ENCODE measurements at regions not wholly inside any gene's neighbourhood (a gene's known extent, or its start where the extent isn't known, plus 50 kb on each side); places are given as distances from the start of the nearest gene placed in this dataset.

DNA sequence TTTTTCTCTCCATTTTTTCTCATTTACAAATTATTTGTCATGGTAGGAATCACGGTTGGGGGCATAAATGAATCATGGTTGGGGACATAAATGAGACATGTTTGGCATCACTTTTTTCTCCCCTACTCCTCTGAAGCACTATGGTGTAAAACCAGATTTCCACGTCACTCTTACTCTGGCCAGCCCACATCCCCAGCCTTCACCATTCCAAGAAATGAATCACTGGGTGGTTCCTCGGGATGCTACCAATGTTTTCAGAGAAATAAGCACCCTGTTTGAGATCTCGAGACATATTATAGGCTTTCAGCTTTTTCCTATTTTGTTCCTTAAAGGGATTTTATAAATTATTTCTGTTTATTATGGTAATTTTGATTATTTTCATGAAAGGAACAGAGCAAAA, 155.0 kb upstream of the SLC8A1 start:
- H3K36me3 Mint-ChIP-seq: no peaks in the 10 kb centered on the region
- H3K27ac Mint-ChIP-seq: no peak overlapping the region
- H3K4me1 Mint-ChIP-seq: no peaks in the 10 kb centered on the region
- DNase-seq: no peak
- no peak overlapping the region for H3K4me3 Mint-ChIP-seq
- H3K27me3 Mint-ChIP-seq (ENCODE audit: low read depth in 3 of 3): peaks cover 0 to 2% (median 0%) of the 10 kb centered on the region in 3 donors
- H3K9me3 Mint-ChIP-seq: peaks cover 0 to 23% (median 10%) of the 10 kb centered on the region in 6 donors

- DNase-seq: no peak
- Mint-ChIP-seq H3K4me1 (no peaks in the 10 kb centered on the region), H3K27ac (no peak overlapping the region), H3K27me3 (ENCODE audit: low read depth in 3 of 3) (peaks cover 0 to 2% (median 2%) of the 10 kb centered on the region in 3 donors), H3K9me3 (peaks cover 0 to 35% (median 7%) of the 10 kb centered on the region in 6 donors), H3K36me3 (no peaks in the 10 kb centered on the region), H3K4me3 (no peak overlapping the region)
Measured at GRCh38 chr2:40611196-40611595, 159.3 kb upstream of the SLC8A1 start.

DNA sequence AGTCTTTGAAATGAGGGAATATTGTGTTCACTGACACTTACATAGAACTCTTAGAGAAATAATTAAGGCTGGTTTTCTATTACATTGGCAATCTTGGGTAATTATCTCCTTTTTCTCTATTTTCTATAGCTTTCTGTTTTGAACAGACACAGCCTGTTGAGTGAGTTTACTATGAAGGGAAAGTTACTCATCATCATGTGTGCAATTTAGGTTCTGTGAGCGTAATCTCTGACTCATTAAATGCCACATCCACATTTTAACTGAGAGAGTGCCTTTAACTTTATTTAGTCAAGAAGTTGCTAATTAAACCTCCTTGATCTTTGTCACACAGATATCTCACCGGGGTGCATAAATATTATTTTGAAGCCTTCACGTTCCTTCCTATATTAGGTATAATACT, 174.0 kb upstream of the SLC8A1 start:
- H3K27ac Mint-ChIP-seq: no peak overlapping the region
- H3K9me3 Mint-ChIP-seq: peaks cover 0 to 21% (median 0%) of the 10 kb centered on the region in 6 donors
- no peaks in the 10 kb centered on the region for H3K36me3 Mint-ChIP-seq
- no peak for DNase-seq
- H3K27me3 Mint-ChIP-seq (ENCODE audit: low read depth in 3 of 3): peaks cover 0 to 2% (median 0%) of the 10 kb centered on the region in 3 donors
- no peak overlapping the region for H3K4me3 Mint-ChIP-seq
- no peaks in the 10 kb centered on the region for H3K4me1 Mint-ChIP-seq

GRCh38 chr2:40628556-40628955, 176.7 kb upstream of the SLC8A1 start:
- Mint-ChIP-seq H3K9me3 (peaks cover 0 to 23% (median 0%) of the 10 kb centered on the region in 6 donors), H3K27me3 (ENCODE audit: low read depth in 3 of 3) (peaks cover 0 to 2% (median 0%) of the 10 kb centered on the region in 3 donors), H3K36me3 (no peaks in the 10 kb centered on the region), H3K27ac (no peak overlapping the region), H3K4me1 (no peaks in the 10 kb centered on the region), H3K4me3 (no peak overlapping the region)
- no peak for DNase-seq

DNA sequence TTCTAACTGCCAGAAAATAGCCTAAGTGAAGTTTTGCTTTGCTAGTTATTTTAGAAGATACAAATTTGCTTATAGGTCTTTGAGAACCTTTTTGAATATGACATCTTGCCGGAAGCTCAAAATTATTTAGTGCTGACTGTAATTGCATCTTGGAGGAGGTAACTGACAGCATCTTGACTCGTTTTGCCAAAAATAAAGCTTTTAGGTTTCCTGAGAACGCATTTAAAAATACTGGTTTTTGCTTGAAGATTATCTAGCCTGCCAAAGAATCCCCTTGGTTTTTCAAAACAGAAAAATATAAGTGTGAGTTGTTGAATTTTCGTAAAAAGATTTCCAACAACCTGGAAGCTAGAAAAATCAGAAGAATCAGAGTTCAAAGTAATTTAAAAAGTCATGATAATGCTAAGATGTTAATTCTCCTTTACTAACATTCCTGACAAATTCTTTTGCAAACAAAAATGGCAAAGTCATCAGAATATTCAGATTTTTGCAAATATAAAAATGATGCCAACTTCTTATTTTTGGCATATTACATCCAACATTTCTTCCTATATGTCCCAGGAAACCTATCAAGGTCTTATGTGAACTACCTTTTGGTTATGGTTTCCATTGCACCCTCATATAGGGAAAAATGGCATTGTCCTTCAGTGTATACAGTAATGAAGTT, 178.0 kb upstream of the SLC8A1 start:
- Mint-ChIP-seq H3K27ac (no peak overlapping the region), H3K36me3 (no peaks in the 10 kb centered on the region), H3K27me3 (ENCODE audit: low read depth in 3 of 3) (peaks cover 0 to 4% (median 0%) of the 10 kb centered on the region in 3 donors), H3K9me3 (peaks cover 0 to 22% (median 3%) of the 10 kb centered on the region in 6 donors), H3K4me3 (no peak overlapping the region), H3K4me1 (no peaks in the 10 kb centered on the region)
- no peak for DNase-seq

DNA sequence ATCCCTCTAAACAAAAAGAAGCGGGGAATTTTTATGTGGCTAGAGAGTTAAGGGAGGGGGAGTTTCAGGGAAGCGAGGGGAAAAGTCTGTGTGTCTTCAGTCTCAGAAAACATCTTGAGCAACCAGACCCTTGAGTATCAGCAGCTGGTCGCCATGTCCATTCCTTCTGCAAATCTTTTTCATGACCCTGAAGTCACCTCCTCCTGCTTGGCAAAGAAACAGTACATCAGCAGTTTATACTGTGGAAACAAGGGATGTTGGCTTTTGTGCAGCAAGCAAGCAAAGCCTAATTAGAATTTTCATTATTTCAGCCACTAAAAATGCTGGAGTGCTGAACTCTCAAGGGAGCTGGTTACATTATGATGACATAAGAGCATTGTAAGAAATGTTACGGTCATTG, 187.4 kb upstream of the SLC8A1 start:
- DNase-seq: no peak
- Mint-ChIP-seq H3K27ac (no peak overlapping the region), H3K4me1 (no peaks in the 10 kb centered on the region), H3K27me3 (ENCODE audit: low read depth in 3 of 3) (no peaks in the 10 kb centered on the region), H3K4me3 (no peak overlapping the region), H3K9me3 (peaks cover 0 to 10% (median 7%) of the 10 kb centered on the region in 6 donors), H3K36me3 (no peaks in the 10 kb centered on the region)

- H3K27me3 Mint-ChIP-seq (ENCODE audit: low read depth in 3 of 3): no peaks in the 10 kb centered on the region
- peaks cover 0 to 14% (median 3%) of the 10 kb centered on the region in 6 donors for H3K9me3 Mint-ChIP-seq
- no peak overlapping the region for H3K4me3 Mint-ChIP-seq
- no peaks in the 10 kb centered on the region for H3K36me3 Mint-ChIP-seq
- no peaks in the 10 kb centered on the region for H3K4me1 Mint-ChIP-seq
- DNase-seq: no peak
- H3K27ac Mint-ChIP-seq: no peak overlapping the region
Measured at GRCh38 chr2:40642237-40642636, 190.3 kb upstream of the SLC8A1 start.

DNA sequence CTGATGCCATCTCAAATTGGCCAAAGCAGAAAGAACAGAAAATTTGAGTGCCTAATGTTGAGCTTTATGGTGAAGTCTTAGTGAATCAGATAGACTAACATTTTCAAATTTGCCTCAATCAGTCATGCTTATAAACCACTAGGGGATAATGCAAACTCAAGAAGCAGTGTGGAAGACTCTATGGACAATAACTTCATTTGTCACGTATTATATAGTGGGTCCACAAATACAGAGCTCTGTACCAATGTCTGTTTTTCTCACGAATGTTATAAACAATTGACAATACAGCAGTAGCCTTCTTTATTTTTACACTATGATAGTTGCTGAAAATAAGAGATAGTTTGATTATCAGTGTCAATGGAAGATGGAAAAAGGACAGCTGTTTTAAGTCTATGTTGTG, 190.8 kb upstream of the SLC8A1 start:
- H3K27ac Mint-ChIP-seq: no peak overlapping the region
- H3K27me3 Mint-ChIP-seq (ENCODE audit: low read depth in 3 of 3): no peaks in the 10 kb centered on the region
- H3K36me3 Mint-ChIP-seq: no peaks in the 10 kb centered on the region
- H3K4me3 Mint-ChIP-seq: no peak overlapping the region
- no peak for DNase-seq
- peaks cover 1 to 17% (median 6%) of the 10 kb centered on the region in 6 donors for H3K9me3 Mint-ChIP-seq
- no peaks in the 10 kb centered on the region for H3K4me1 Mint-ChIP-seq

DNA sequence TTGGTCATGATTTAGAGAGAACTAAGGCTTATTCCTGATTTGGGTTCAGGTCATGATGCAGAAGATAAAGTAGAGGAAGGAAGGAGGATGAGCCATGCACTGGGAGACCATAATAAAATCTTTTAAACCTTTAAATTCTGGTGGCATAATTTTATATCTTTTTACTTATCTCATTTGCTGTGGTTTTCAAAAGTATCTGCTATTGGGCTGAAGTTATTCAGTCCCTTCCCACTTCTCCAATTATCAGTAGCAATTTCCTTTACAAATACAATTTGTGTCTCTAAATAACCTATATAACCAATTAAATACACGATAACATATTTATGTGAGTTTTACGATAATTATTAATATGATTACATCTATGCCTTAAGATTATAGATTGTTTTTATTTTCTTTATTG, 194.8 kb upstream of the SLC8A1 start:
- peaks cover 2 to 27% (median 10%) of the 10 kb centered on the region in 6 donors for H3K9me3 Mint-ChIP-seq
- H3K27ac Mint-ChIP-seq: no peak overlapping the region
- H3K4me3 Mint-ChIP-seq: no peak overlapping the region
- no peaks in the 10 kb centered on the region for H3K36me3 Mint-ChIP-seq
- H3K4me1 Mint-ChIP-seq: no peaks in the 10 kb centered on the region
- no peak for DNase-seq
- no peaks in the 10 kb centered on the region for H3K27me3 Mint-ChIP-seq (ENCODE audit: low read depth in 3 of 3)

DNA sequence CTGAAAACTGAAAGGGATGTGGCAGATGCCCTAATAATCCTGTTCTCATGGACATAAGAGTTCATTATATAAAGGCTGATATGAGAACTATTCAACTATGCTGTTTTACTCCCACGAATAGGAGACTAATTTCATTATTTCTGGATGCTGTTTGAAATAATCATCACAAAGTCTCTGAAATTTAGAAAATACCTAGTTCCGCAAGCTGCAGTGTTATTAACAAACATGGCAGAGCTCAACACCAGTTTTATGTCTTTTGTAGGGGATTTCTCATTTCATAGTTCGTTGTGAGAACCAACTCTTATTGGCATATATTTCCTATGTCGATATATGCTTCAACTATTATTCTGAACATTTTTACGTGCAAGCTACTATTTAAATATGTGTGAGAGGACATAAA, 200.3 kb upstream of the SLC8A1 start:
- H3K27ac Mint-ChIP-seq: no peak overlapping the region
- H3K4me1 Mint-ChIP-seq: no peaks in the 10 kb centered on the region
- H3K9me3 Mint-ChIP-seq: peaks cover 0 to 15% (median 11%) of the 10 kb centered on the region in 6 donors
- no peaks in the 10 kb centered on the region for H3K36me3 Mint-ChIP-seq
- no peak overlapping the region for H3K4me3 Mint-ChIP-seq
- peaks cover 0 to 2% (median 0%) of the 10 kb centered on the region in 3 donors for H3K27me3 Mint-ChIP-seq (ENCODE audit: low read depth in 3 of 3)
- DNase-seq: no peak

DNA sequence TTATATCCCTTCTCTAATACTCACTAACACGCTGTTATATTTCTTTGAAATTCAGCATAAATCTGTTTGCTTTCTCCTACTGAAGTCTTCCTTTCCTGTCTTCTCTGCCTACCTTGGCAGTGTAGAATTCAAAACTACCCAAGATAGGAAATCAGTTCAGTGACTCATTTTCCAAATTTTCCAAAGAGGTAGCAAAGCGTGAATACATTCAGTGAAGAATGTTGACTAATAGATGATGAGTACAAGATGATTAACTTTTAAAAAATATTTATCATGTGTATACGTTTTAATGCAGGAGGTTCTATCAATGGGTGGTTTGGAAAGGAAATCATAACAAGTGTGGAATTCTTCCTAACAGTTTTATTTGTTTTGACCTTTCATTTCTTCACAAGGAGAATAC, 201.9 kb upstream of the SLC8A1 start:
- H3K27me3 Mint-ChIP-seq (ENCODE audit: low read depth in 3 of 3): peaks cover 0 to 2% (median 0%) of the 10 kb centered on the region in 3 donors
- no peaks in the 10 kb centered on the region for H3K36me3 Mint-ChIP-seq
- no peak overlapping the region for H3K27ac Mint-ChIP-seq
- DNase-seq: no peak
- H3K4me3 Mint-ChIP-seq: no peak overlapping the region
- H3K9me3 Mint-ChIP-seq: peaks cover 0 to 12% (median 6%) of the 10 kb centered on the region in 6 donors
- no peaks in the 10 kb centered on the region for H3K4me1 Mint-ChIP-seq

DNA sequence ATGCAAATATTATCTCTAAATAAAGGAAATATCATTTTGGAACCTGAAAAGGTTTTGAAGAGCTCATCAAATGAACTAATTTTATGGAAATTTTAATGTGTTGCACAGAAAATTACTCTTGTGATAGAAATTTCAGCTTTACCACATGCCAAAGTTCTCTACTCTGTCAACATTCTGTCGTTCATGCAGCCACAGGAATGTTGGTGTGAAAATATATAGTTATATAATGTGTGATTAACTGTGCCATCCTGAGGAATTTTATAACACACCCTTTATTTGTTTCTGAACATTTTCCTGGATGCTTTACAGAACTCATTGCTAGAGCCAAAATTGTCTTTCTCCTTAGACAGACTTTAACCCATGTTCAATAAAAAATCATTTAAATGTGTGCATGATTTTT, 202.5 kb upstream of the SLC8A1 start:
- H3K27me3 Mint-ChIP-seq (ENCODE audit: low read depth in 3 of 3): peaks cover 0 to 2% (median 0%) of the 10 kb centered on the region in 3 donors
- DNase-seq: no peak
- no peak overlapping the region for H3K27ac Mint-ChIP-seq
- no peak overlapping the region for H3K4me3 Mint-ChIP-seq
- no peaks in the 10 kb centered on the region for H3K36me3 Mint-ChIP-seq
- H3K4me1 Mint-ChIP-seq: no peaks in the 10 kb centered on the region
- H3K9me3 Mint-ChIP-seq: peaks cover 0 to 13% (median 4%) of the 10 kb centered on the region in 6 donors

- Mint-ChIP-seq H3K27ac (no peak overlapping the region), H3K27me3 (ENCODE audit: low read depth in 3 of 3) (no peaks in the 10 kb centered on the region), H3K4me1 (no peaks in the 10 kb centered on the region), H3K36me3 (no peaks in the 10 kb centered on the region), H3K9me3 (peaks cover 0 to 11% (median 5%) of the 10 kb centered on the region in 6 donors), H3K4me3 (no peak overlapping the region)
- DNase-seq: no peak
Measured at GRCh38 chr2:40658941-40659340, 207.1 kb upstream of the SLC8A1 start.

- Mint-ChIP-seq H3K4me3 (no peak overlapping the region), H3K27me3 (ENCODE audit: low read depth in 3 of 3) (peaks cover 0 to 2% (median 0%) of the 10 kb centered on the region in 3 donors), H3K9me3 (peaks cover 0 to 11% (median 2%) of the 10 kb centered on the region in 6 donors), H3K36me3 (no peaks in the 10 kb centered on the region), H3K4me1 (no peaks in the 10 kb centered on the region), H3K27ac (no peak overlapping the region)
- DNase-seq: no peak
Measured at GRCh38 chr2:40665493-40666232, 213.8 kb upstream of the SLC8A1 start.

Data from immature natural killer cell (primary cell).